Stimulated activated CD4-positive, alpha-beta T cell treated with anti-CD3 and anti-CD28 coated beads, Interleukin-15, amount 100 ng/mL, for 1 hour (primary cell): ENCODE measurements at regions not wholly inside any gene's neighbourhood (a gene's known extent, or its start where the extent isn't known, plus 50 kb on each side); places are given as distances from the start of the nearest gene placed in this dataset.

Source experiments
- DNase-seq, 2 donors: peaks; one replicate each; pipeline ENCODE4 v3.0.0-alpha.2; 2020; ENCODE audit warnings: low read depth in 1 of 2, low spot score in 1 of 2

DNA sequence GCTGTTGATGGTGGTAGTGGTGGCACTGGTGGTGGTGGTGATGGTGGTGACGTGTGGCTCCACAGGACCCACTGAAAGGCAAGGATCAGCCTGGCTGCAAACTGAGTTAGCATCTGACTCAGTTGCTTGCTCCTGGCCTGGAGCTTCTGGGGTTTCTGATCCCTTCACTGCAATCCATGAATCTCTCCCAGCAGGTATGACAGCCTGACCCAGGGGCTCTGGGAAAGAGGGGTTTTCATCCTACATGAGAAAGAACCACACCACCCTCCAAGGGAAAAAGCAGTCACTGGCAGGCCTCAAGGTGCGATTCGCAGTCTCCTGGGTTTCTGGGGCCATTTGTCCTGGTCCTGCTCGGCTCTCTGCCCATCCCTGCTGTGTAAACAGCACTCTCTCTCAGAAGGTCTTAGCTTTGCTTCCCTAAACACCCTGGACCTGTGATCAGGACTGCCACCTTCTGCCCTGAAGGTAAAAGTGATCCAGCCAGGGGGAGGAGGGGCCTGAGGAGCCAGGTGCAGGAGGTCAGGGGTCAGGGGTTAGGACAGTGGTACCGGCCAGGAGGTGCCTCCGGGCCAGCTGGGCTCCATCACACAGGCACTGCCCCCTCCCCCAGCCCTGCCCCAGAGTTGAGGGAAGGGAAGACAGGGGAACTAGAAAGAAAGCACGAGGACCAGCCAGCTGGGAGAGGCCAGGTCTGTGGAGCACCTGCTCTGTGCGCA lies 152.0 kb downstream of the BMP7 start:
- DNase-seq, result no peak

DNA sequence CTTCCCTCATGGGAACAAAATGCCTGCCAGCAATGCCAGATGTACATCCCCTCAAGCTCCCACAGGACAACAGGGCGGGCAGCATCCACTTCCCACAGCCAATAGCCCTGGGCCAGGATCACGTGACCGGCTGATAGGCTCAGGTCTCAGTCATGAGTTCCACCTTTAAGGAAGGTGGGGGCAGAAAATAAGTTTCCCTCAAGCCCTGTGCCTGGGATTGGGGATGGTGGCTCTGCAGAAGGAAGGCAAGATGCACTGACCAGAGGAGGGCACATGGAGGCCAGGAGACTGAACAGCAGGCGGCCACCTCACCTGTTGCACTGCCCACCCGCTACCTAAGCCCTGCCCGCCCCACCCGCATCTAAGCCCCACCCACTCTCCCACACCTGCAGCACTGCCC lies 149.1 kb downstream of the BMP7 start:
- no peak for DNase-seq

DNA sequence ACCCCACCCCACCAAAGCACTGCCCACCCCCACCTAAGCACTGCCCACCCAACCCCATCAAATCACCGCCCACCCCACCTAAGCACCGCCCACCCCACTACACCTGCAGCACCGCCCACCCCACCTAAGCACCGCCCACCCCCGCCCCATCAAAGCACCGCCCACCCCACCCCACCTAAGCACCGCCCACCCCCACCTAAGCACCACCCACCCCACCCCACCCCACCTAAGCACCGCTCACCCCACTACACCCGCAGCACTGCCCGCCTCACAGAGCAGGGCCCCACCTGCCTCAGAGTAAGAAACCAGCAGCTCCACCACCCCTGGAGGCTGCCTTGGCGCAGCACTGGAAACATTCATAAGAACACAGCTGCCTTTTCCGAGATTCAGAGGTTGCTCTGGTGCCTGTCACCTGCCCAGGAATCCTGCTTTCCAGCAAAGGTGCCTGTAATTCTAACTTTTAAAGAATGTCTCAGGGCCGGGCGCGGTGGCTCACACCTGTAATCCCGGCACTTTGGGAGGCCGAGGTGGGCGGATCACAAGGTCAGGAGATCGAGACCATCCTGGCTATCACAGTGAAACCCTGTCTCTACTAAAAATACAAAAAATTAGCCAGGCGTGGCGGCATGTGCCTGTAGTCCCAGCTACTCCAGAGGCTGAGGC lies 148.2 kb downstream of the BMP7 start:
- DNase-seq, result no peak
